OCI-LY3 (cell line): ENCODE measurements at regions not wholly inside any gene's neighbourhood (a gene's known extent, or its start where the extent isn't known, plus 50 kb on each side); places are given as distances from the start of the nearest gene placed in this dataset.
"Not testable (repeated sequence)": the region's sequence is repeated elsewhere in the genome, so short reads cannot be mapped to it uniquely, and the experiment has no call there.

ENCODE experiments used
- EZH2phosphoT487 ChIP-seq: fragments of 200-600 bp; shearing (Covaris generic); IDR thresholded peaks from 2 replicates; pipeline ENCODE4 v1.6.1; 2018; ENCODE audit warnings: antibody characterized with exemption, mixed run types, low read depth
- TF ChIP-seq, protein P1 (sequence below): fragments of 200-600, 300-600 bp; sonication (generic); IDR thresholded peaks from 2 replicates; pipeline ENCODE4 v1.5.1; 2014; ENCODE audit warnings: antibody characterized with exemption, low read length, low read depth

- TF ChIP-seq, protein P1, sequence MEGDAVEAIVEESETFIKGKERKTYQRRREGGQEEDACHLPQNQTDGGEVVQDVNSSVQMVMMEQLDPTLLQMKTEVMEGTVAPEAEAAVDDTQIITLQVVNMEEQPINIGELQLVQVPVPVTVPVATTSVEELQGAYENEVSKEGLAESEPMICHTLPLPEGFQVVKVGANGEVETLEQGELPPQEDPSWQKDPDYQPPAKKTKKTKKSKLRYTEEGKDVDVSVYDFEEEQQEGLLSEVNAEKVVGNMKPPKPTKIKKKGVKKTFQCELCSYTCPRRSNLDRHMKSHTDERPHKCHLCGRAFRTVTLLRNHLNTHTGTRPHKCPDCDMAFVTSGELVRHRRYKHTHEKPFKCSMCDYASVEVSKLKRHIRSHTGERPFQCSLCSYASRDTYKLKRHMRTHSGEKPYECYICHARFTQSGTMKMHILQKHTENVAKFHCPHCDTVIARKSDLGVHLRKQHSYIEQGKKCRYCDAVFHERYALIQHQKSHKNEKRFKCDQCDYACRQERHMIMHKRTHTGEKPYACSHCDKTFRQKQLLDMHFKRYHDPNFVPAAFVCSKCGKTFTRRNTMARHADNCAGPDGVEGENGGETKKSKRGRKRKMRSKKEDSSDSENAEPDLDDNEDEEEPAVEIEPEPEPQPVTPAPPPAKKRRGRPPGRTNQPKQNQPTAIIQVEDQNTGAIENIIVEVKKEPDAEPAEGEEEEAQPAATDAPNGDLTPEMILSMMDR: not testable (repeated sequence)
- TF ChIP-seq EZH2phosphoT487: not testable (repeated sequence)
Measured at GRCh38 chr4:63193029-63193428, 1216.2 kb downstream of the TECRL start.
